ENCODE measurements at regions not wholly inside any gene's neighbourhood (a gene's known extent, or its start where the extent isn't known, plus 50 kb on each side); places are given as distances from the start of the nearest gene placed in this dataset.
"Not testable (repeated sequence)": the region's sequence is repeated elsewhere in the genome, so short reads cannot be mapped to it uniquely, and the experiment has no call there.

DNA sequence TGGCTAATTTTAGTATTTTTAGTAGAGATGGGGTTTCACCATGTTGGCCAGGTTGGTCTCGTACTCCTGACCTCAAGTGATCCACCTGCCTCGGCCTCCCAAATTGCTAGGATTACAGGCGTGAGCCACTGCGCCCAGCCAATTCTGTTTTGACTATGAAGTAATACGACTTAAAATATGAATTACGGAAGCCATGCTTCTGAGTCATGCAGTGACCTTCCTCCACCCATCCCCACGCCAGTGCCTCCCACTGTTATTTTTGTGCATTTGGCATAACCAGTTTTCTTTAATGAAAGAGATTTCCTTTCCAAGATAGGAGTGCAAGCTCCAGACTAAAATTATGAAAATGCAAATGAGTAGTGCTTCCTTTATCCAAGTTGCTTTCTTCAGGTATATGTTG is 101.0 kb upstream of the DAB2 start:
- POLR2A ChIA-PET; H3K9me3 ChIP-seq (ENCODE audit: control extremely low read depth in 1 of 5, control insufficient read depth in 4 of 5, insufficient read depth in 2 of 5, low read depth in 1 of 5, low read length in 4 of 5); H3K27ac ChIP-seq (ENCODE audit: insufficient read depth in 1 of 2, low read depth in 1 of 2, low read length in 2 of 2, poor library complexity in 1 of 2, severe bottlenecking in 2 of 2); H3K36me3 ChIP-seq (ENCODE audit: control insufficient read depth in 4 of 4, insufficient read depth in 4 of 4, low read length in 3 of 4); H3K4me3 ChIP-seq (ENCODE audit: control insufficient read depth in 1 of 7, extremely low read depth in 1 of 7, insufficient read depth in 4 of 7, low read depth in 2 of 7, low read length in 6 of 7); DNase-seq; H3K27me3 ChIP-seq (replicated peaks in 2 of 5; ENCODE audit: control insufficient read depth in 4 of 5, insufficient read depth in 5 of 5, low read length in 4 of 5): not testable (repeated sequence)
- H3K4me1 ChIP-seq (ENCODE audit: control extremely low read depth in 1 of 4, control insufficient read depth in 4 of 4, insufficient read depth in 4 of 4, low read length in 3 of 4), result peaks cover 5 to 17% (median 15%) of the 10 kb centered on the region in 4 experiments
- CTCF ChIA-PET, result interaction anchor here (0.7 to 2.1 kb wide), 7 partner anchors 9 to 101 kb away, joined by 3 to 7 read pairs (median 3); partner anchors contain the start of gene DAB2
- 96% methylated on average over 7 of the region's 7 CpGs for WGBS (ENCODE audit: insufficient coverage)

DNA sequence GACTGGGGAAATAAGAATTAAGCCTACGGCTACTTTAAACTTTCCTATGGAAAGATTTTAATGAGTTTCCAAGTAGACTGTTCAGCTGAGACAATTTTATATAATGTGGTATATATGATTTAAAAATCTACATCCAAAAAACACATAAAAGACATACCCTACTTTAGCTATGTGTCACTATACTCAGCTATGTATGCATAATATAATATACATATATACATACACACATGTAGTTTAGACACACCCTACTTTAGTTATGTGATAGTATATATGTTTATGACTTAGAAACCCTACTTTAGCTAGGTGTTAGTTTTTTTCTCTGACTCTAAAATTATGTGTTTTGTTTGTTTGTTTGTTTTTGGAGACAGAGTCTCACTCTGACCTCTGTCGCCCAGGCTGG is 100.5 kb upstream of the DAB2 start:
- Histone ChIP-seq H3K27ac (ENCODE audit: insufficient read depth in 1 of 2, low read depth in 1 of 2, low read length in 2 of 2, poor library complexity in 1 of 2, severe bottlenecking in 2 of 2) (no peak overlapping the region), H3K9me3 (ENCODE audit: control extremely low read depth in 1 of 5, control insufficient read depth in 4 of 5, insufficient read depth in 2 of 5, low read depth in 1 of 5, low read length in 4 of 5) (peaks cover 0 to 3% (median 0%) of the 10 kb centered on the region in 5 experiments), H3K36me3 (ENCODE audit: control insufficient read depth in 4 of 4, insufficient read depth in 4 of 4, low read length in 3 of 4) (no peaks in the 10 kb centered on the region), H3K27me3 (replicated peaks in 2 of 5; ENCODE audit: control insufficient read depth in 4 of 5, insufficient read depth in 5 of 5, low read length in 4 of 5) (no peaks in the 10 kb centered on the region), H3K4me1 (ENCODE audit: control extremely low read depth in 1 of 4, control insufficient read depth in 4 of 4, insufficient read depth in 4 of 4, low read length in 3 of 4) (peaks cover 7 to 17% (median 16%) of the 10 kb centered on the region in 4 experiments), H3K4me3 (ENCODE audit: control insufficient read depth in 1 of 7, extremely low read depth in 1 of 7, insufficient read depth in 4 of 7, low read depth in 2 of 7, low read length in 6 of 7) (no peak overlapping the region)
- ChIA-PET POLR2A (no interaction called here), CTCF (interaction anchor here (0.8 to 2.1 kb wide), 7 partner anchors 9 to 133 kb away, joined by 3 to 7 read pairs (median 3); partner anchors contain the start of gene DAB2)
- DNase-seq, result no peak
- WGBS (ENCODE audit: insufficient coverage), result 100% methylated on average over 1 of the region's 2 CpGs

DNA sequence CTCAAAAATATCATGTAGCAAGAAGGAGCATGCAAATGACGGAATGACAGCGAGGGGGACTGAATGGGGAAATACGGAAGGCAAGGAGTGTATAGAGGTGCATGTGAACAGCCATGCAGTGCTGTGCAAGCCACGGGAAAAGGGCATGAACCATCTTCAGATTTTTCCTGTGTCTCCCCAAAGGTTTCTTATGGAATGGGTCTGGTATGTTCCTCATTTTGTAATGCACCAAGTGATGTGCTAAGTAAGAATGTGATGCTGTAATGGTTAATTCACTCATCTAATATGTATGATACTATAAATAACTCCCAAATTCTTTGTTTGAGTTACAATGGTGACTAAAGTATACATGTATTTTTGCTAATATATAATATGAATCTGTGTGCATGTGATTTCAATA is 99.0 kb upstream of the DAB2 start:
- DNase-seq, result no peak
- ChIA-PET CTCF (no interaction called here), POLR2A (no interaction called here)
- Histone ChIP-seq H3K4me3 (ENCODE audit: control insufficient read depth in 1 of 7, extremely low read depth in 1 of 7, insufficient read depth in 4 of 7, low read depth in 2 of 7, low read length in 6 of 7) (no peak overlapping the region), H3K27ac (ENCODE audit: insufficient read depth in 1 of 2, low read depth in 1 of 2, low read length in 2 of 2, poor library complexity in 1 of 2, severe bottlenecking in 2 of 2) (no peak overlapping the region), H3K36me3 (ENCODE audit: control insufficient read depth in 4 of 4, insufficient read depth in 4 of 4, low read length in 3 of 4) (no peaks in the 10 kb centered on the region), H3K9me3 (ENCODE audit: control extremely low read depth in 1 of 5, control insufficient read depth in 4 of 5, insufficient read depth in 2 of 5, low read depth in 1 of 5, low read length in 4 of 5) (peaks cover 0 to 3% (median 0%) of the 10 kb centered on the region in 5 experiments), H3K4me1 (ENCODE audit: control extremely low read depth in 1 of 4, control insufficient read depth in 4 of 4, insufficient read depth in 4 of 4, low read length in 3 of 4) (peaks cover 8 to 26% (median 16%) of the 10 kb centered on the region in 4 experiments), H3K27me3 (replicated peaks in 2 of 5; ENCODE audit: control insufficient read depth in 4 of 5, insufficient read depth in 5 of 5, low read length in 4 of 5) (no peaks in the 10 kb centered on the region)
- 98% methylated on average over 4 of the region's 4 CpGs for WGBS (ENCODE audit: insufficient coverage)

DNA sequence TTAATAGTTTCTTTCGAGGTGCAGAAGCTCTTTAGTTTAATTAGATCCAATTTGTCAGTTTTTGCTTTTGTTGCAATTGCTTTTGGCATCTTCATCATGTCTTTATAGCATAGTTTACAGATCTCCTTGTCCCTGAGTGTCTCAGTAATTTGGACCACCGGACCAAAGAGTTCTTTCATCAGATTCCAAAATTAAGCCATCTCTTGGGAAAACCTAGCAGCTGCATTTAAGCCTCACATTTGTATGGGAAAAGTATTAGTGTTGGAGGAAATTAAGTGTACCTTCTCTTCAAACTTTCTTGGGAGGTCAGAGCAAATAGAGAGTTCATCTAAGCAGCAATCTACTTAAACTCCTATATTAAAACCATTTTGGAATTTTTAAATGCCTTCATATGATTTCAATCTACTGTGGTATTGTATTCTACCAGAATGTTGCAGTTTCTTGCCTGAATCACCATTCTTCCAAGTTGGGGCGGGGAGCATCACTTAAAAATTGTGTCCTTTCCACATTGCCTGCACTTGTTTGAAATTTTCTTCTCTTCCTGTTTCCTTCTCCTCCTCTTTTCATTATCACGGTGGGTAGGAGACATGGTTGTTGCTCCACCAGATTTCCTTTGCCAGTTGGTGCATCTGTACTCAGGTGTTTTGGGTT is 97.3 kb upstream of the DAB2 start:
- DNase-seq, result no peak
- no peaks in the 10 kb centered on the region for H3K36me3 ChIP-seq (ENCODE audit: control insufficient read depth in 4 of 4, insufficient read depth in 4 of 4, low read length in 3 of 4)
- H3K4me1 ChIP-seq (ENCODE audit: control extremely low read depth in 1 of 4, control insufficient read depth in 4 of 4, insufficient read depth in 4 of 4, low read length in 3 of 4), result peaks cover 5 to 19% (median 10%) of the 10 kb centered on the region in 4 experiments
- WGBS (ENCODE audit: insufficient coverage), result 100% methylated on average over 2 of the region's 4 CpGs
- ChIA-PET CTCF (no interaction called here), POLR2A (no interaction called here)
- H3K4me3 ChIP-seq (ENCODE audit: control insufficient read depth in 1 of 7, extremely low read depth in 1 of 7, insufficient read depth in 4 of 7, low read depth in 2 of 7, low read length in 6 of 7), result no peak overlapping the region
- H3K9me3 ChIP-seq (ENCODE audit: control extremely low read depth in 1 of 5, control insufficient read depth in 4 of 5, insufficient read depth in 2 of 5, low read depth in 1 of 5, low read length in 4 of 5), result peaks cover 0 to 3% (median 0%) of the 10 kb centered on the region in 5 experiments
- no peak overlapping the region for H3K27ac ChIP-seq (ENCODE audit: insufficient read depth in 1 of 2, low read depth in 1 of 2, low read length in 2 of 2, poor library complexity in 1 of 2, severe bottlenecking in 2 of 2)
- H3K27me3 ChIP-seq (replicated peaks in 2 of 5; ENCODE audit: control insufficient read depth in 4 of 5, insufficient read depth in 5 of 5, low read length in 4 of 5), result no peaks in the 10 kb centered on the region

DNA sequence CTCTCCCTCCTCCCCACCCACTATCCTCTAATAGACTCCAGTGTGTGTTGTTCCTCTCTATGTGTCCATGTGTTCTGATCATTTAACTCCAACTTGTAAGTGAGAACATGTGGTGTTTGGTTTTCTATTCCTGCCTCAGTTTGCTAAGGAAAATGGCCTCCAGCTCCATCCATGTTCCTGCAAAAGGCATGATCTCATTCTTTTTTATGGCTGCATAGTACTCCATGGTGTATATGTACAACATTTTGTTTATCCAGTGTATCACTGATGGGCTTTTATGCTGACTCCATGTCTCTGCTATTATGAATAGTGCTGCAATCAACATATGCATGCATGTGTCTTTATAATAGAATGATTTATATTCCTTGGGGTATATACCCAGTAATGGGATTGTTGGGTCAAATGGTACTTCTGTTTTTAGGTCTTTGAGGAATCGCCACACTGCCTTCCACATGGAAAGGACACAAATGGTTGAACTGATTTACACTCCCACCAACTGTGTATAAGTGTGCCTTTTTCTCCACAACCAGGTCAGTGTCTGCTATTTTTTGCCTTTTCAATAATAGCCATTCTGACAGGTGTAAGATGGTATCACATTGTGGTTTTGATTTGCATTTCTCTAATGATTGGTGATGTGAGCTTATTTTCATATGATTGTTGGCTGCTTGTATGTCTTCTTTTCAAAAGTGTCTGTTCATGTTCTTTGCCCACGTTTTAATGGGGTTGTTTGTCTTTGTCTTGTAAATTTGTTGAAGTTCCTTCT is 96.5 kb upstream of the DAB2 start:
- H3K9me3 ChIP-seq (ENCODE audit: control extremely low read depth in 1 of 5, control insufficient read depth in 4 of 5, insufficient read depth in 2 of 5, low read depth in 1 of 5, low read length in 4 of 5), result peaks cover 0 to 3% (median 0%) of the 10 kb centered on the region in 5 experiments
- ChIA-PET POLR2A (no interaction called here), CTCF (interaction anchor here (1.0 kb wide), 1 partner anchor 12 kb away, joined by 3 read pairs; no protein-coding TSS in a partner anchor)
- H3K27ac ChIP-seq (ENCODE audit: insufficient read depth in 1 of 2, low read depth in 1 of 2, low read length in 2 of 2, poor library complexity in 1 of 2, severe bottlenecking in 2 of 2), result no peak overlapping the region
- H3K4me1 ChIP-seq (ENCODE audit: control extremely low read depth in 1 of 4, control insufficient read depth in 4 of 4, insufficient read depth in 4 of 4, low read length in 3 of 4), result peaks cover 1 to 11% (median 3%) of the 10 kb centered on the region in 4 experiments
- DNase-seq, result no peak
- H3K27me3 ChIP-seq (replicated peaks in 2 of 5; ENCODE audit: control insufficient read depth in 4 of 5, insufficient read depth in 5 of 5, low read length in 4 of 5), result no peaks in the 10 kb centered on the region
- H3K36me3 ChIP-seq (ENCODE audit: control insufficient read depth in 4 of 4, insufficient read depth in 4 of 4, low read length in 3 of 4), result no peaks in the 10 kb centered on the region
- 100% methylated on average over 1 of the region's 2 CpGs for WGBS (ENCODE audit: insufficient coverage)
- H3K4me3 ChIP-seq (ENCODE audit: control insufficient read depth in 1 of 7, extremely low read depth in 1 of 7, insufficient read depth in 4 of 7, low read depth in 2 of 7, low read length in 6 of 7), result no peak overlapping the region

DNA sequence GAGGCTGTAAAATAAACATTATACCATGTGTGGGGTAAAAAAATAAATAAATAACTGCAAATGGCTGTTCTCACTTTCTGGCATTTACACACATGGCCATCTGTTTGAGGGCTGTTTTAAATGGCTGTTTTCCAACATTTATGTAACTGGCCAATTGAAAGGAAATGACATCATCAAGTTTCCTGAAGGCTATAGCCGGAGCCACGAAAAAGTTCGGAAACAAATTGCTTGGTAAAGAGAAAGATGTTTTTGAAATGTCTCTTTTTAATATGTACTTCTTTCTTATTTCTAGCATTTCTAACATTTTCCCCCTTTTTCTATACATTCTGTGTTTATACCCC is 95.4 kb upstream of the DAB2 start:
- no CpG with 5 or more reads among the region's 3 CpGs for WGBS (ENCODE audit: insufficient coverage)
- Histone ChIP-seq H3K36me3 (ENCODE audit: control insufficient read depth in 4 of 4, insufficient read depth in 4 of 4, low read length in 3 of 4) (no peaks in the 10 kb centered on the region), H3K27ac (ENCODE audit: insufficient read depth in 1 of 2, low read depth in 1 of 2, low read length in 2 of 2, poor library complexity in 1 of 2, severe bottlenecking in 2 of 2) (no peak overlapping the region), H3K4me1 (ENCODE audit: control extremely low read depth in 1 of 4, control insufficient read depth in 4 of 4, insufficient read depth in 4 of 4, low read length in 3 of 4) (peaks cover 0 to 13% (median 3%) of the 10 kb centered on the region in 4 experiments), H3K4me3 (ENCODE audit: control insufficient read depth in 1 of 7, extremely low read depth in 1 of 7, insufficient read depth in 4 of 7, low read depth in 2 of 7, low read length in 6 of 7) (no peak overlapping the region), H3K27me3 (replicated peaks in 2 of 5; ENCODE audit: control insufficient read depth in 4 of 5, insufficient read depth in 5 of 5, low read length in 4 of 5) (no peaks in the 10 kb centered on the region), H3K9me3 (ENCODE audit: control extremely low read depth in 1 of 5, control insufficient read depth in 4 of 5, insufficient read depth in 2 of 5, low read depth in 1 of 5, low read length in 4 of 5) (peaks cover 0 to 3% (median 0%) of the 10 kb centered on the region in 5 experiments)
- ChIA-PET POLR2A (no interaction called here), CTCF (no interaction called here)
- DNase-seq, result peak in 2 of 3 donors; percentile 46 to 59

Measured in common myeloid progenitor, CD34-positive (primary cell).